ENCODE measurements at regions not wholly inside any gene's neighbourhood (a gene's known extent, or its start where the extent isn't known, plus 50 kb on each side); places are given as distances from the start of the nearest gene placed in this dataset.

DNA sequence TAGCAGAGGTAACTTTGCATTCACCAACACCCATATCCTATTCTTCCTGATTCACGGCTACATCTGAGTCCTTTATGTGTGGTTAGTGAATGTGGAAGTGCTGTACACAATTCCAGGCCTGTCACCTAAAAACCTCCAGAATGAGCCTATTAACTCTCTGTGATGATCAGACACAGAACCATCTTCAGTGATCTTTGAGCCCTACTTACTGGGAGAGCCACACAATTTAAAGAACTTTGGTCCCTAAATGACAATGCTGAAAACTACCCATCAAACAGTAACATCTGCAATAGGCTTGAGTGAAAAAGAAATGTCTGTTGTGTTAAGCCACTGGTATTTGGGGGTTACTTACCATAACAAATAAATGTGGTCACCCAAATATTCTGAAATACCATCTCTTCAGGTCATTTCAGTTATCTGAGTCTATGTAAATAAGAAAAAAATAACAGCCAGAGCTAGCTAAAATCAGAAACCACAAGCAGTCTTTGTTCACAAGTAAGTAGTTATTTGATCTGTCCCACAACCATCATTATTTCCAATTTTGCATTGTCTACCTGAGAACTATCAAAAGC is 145.7 kb downstream of the HGF start:
- TF ChIP-seq, protein P1, sequence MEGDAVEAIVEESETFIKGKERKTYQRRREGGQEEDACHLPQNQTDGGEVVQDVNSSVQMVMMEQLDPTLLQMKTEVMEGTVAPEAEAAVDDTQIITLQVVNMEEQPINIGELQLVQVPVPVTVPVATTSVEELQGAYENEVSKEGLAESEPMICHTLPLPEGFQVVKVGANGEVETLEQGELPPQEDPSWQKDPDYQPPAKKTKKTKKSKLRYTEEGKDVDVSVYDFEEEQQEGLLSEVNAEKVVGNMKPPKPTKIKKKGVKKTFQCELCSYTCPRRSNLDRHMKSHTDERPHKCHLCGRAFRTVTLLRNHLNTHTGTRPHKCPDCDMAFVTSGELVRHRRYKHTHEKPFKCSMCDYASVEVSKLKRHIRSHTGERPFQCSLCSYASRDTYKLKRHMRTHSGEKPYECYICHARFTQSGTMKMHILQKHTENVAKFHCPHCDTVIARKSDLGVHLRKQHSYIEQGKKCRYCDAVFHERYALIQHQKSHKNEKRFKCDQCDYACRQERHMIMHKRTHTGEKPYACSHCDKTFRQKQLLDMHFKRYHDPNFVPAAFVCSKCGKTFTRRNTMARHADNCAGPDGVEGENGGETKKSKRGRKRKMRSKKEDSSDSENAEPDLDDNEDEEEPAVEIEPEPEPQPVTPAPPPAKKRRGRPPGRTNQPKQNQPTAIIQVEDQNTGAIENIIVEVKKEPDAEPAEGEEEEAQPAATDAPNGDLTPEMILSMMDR (IDR thresholded peaks at IDR 0.05) = no peak
- no peak for TF ChIP-seq POLR2A (IDR thresholded peaks at IDR 0.05)
